H1 (cell line): ENCODE measurements at regions not wholly inside any gene's neighbourhood (a gene's known extent, or its start where the extent isn't known, plus 50 kb on each side); places are given as distances from the start of the nearest gene placed in this dataset.

Experiments used
- BRCA1 ChIP-seq: IDR thresholded peaks from 2 replicates; pipeline ENCODE4 v1.6.1; 2012; ENCODE audit warnings: low read depth, low read length, improper control_type of control experiment
- CBX8 ChIP-seq: fragments of 300-800, 300-1000 bp; sonication (generic); IDR thresholded peaks from 2 replicates; pipeline ENCODE4 v1.7.1; 2016; ENCODE audit warnings: low read depth, low read length, borderline replicate concordance
- CTCF ChIP-seq, 3 experiments: IDR thresholded peaks; 1 replicate in 2 of 3; 2 replicates in 1 of 3; pipeline versions ENCODE4 v1.5.1 to v1.6.1; 2011; ENCODE audit warnings: low read length in 3 of 3, mild to moderate bottlenecking in 3 of 3, inconsistent platforms in 2 of 3, low read depth in 1 of 3, moderate library complexity in 1 of 3; ENCODE audit not compliant: insufficient read depth in 1 of 3; ENCODE audit errors: control extremely low read depth in 1 of 3
- EGR1 ChIP-seq: IDR thresholded peaks from 2 replicates; pipeline ENCODE4 v1.6.1; 2011; ENCODE audit warnings: low read depth, low read length, borderline replicate concordance
- RNF2 ChIP-seq: fragments of 200-900, 300-1000 bp; sonication (generic); IDR thresholded peaks from 2 replicates; pipeline ENCODE4 v1.7.1; 2016; ENCODE audit warnings: borderline replicate concordance, low read depth, mild to moderate bottlenecking, antibody characterized with exemption, low read length; ENCODE audit not compliant: poor library complexity, severe bottlenecking; ENCODE audit errors: missing control alignments

GRCh38 chr2:75415731-75416130 is 145.0 kb downstream of the EVA1A start (continued):
- no peak for TF ChIP-seq CTCF (IDR thresholded peaks at IDR 0.05; ENCODE audit: control extremely low read depth in 1 of 3, insufficient read depth in 1 of 3, low read depth in 1 of 3, low read length in 3 of 3)
- TF ChIP-seq EGR1: no peak
- TF ChIP-seq RNF2: no peak
- TF ChIP-seq BRCA1: no peak
- TF ChIP-seq CBX8: no peak
